H9 (cell line): ENCODE measurements at regions not wholly inside any gene's neighbourhood (a gene's known extent, or its start where the extent isn't known, plus 50 kb on each side); places are given as distances from the start of the nearest gene placed in this dataset.
"Not testable (repeated sequence)": the region's sequence is repeated elsewhere in the genome, so short reads cannot be mapped to it uniquely, and the experiment has no call there.

ENCODE experiments used
- DNase-seq: peaks from one replicate; pipeline ENCODE4 v3.0.0-alpha.2; 2017
- H2AFZ ChIP-seq: one replicate; pipeline ENCODE4 v1.6.1; 2013; ENCODE audit warnings: mild to moderate bottlenecking, low read length, control low read depth, moderate library complexity
- H2AK5ac ChIP-seq: 2 replicates; pipeline ENCODE4 v1.6.1; 2013; ENCODE audit warnings: low read length, control low read depth, mixed read lengths; ENCODE audit not compliant: insufficient read length
- H2BK120ac ChIP-seq: one replicate; pipeline ENCODE4 v1.6.1; 2013; ENCODE audit warnings: low read depth, mild to moderate bottlenecking, low read length, control low read depth, inconsistent platforms; ENCODE audit not compliant: poor library complexity, severe bottlenecking
- H2BK12ac ChIP-seq: 2 replicates; pipeline ENCODE4 v1.6.1; 2013; ENCODE audit warnings: low read length, control low read depth, mixed read lengths, low read depth; ENCODE audit not compliant: insufficient read length
- H2BK15ac ChIP-seq: 2 replicates; pipeline ENCODE4 v1.6.1; 2013; ENCODE audit warnings: low read depth, low read length, control low read depth
- H2BK20ac ChIP-seq: one replicate; pipeline ENCODE4 v1.6.1; 2013; ENCODE audit warnings: low read depth, mild to moderate bottlenecking, low read length, control low read depth, inconsistent platforms; ENCODE audit not compliant: poor library complexity, severe bottlenecking
- H2BK5ac ChIP-seq: 2 replicates; pipeline ENCODE4 v1.6.1; 2013; ENCODE audit warnings: low read length, control low read depth, mixed read lengths; ENCODE audit not compliant: insufficient read length
- H3K14ac ChIP-seq: 2 replicates; pipeline ENCODE4 v1.6.1; 2013; ENCODE audit warnings: low read length, control low read depth; ENCODE audit not compliant: insufficient read depth
- H3K18ac ChIP-seq: 2 replicates; pipeline ENCODE4 v1.6.1; 2013; ENCODE audit warnings: low read depth, mild to moderate bottlenecking, mixed read lengths, low read length, control low read depth; ENCODE audit not compliant: insufficient read length
- H3K23ac ChIP-seq: 2 replicates; pipeline ENCODE4 v1.6.1; 2013; ENCODE audit warnings: low read length, control low read depth, mixed read lengths, low read depth; ENCODE audit not compliant: insufficient read length
- H3K23me2 ChIP-seq: 2 replicates; pipeline ENCODE4 v1.6.1; 2013; ENCODE audit warnings: low read depth, mild to moderate bottlenecking, mixed read lengths, low read length, control low read depth; ENCODE audit not compliant: insufficient read length, poor library complexity, severe bottlenecking
- H3K27ac ChIP-seq: 2 replicates; pipeline ENCODE4 v1.5.1; 2013; ENCODE audit warnings: low read length, control low read depth, mixed read lengths, low read depth; ENCODE audit not compliant: insufficient read length
- H3K27me3 ChIP-seq: 2 replicates; pipeline ENCODE4 v1.6.1; 2013; ENCODE audit warnings: low read length, control low read depth, inconsistent platforms; ENCODE audit not compliant: insufficient read depth
- H3K4ac ChIP-seq: 2 replicates; pipeline ENCODE4 v1.6.1; 2013; ENCODE audit warnings: low read depth, mild to moderate bottlenecking, control low read depth, inconsistent platforms, low read length, moderate library complexity
- H3K4me1 ChIP-seq: 2 replicates; pipeline ENCODE4 v1.6.1; 2013; ENCODE audit warnings: low read length, control low read depth, inconsistent platforms; ENCODE audit not compliant: insufficient read depth
- H3K4me2 ChIP-seq: 2 replicates; pipeline ENCODE4 v1.6.1; 2013; ENCODE audit warnings: low read length, control low read depth, mixed read lengths; ENCODE audit not compliant: insufficient read length, insufficient read depth
- H3K56ac ChIP-seq: 2 replicates; pipeline ENCODE4 v1.6.1; 2013; ENCODE audit warnings: low read depth, mild to moderate bottlenecking, mixed read lengths, low read length, control low read depth; ENCODE audit not compliant: insufficient read length
- H3K79me1 ChIP-seq: 2 replicates; pipeline ENCODE4 v1.6.1; 2013; ENCODE audit warnings: low read depth, mild to moderate bottlenecking, moderate library complexity, low read length, control low read depth, inconsistent platforms; ENCODE audit not compliant: insufficient read depth, poor library complexity, severe bottlenecking
- H3K79me2 ChIP-seq: 2 replicates; pipeline ENCODE4 v1.6.1; 2013; ENCODE audit warnings: low read length, control low read depth, inconsistent platforms; ENCODE audit not compliant: insufficient read depth
- H3K9ac ChIP-seq: 2 replicates; pipeline ENCODE4 v1.6.1; 2013; ENCODE audit warnings: low read length, control low read depth, mixed read lengths; ENCODE audit not compliant: insufficient read length; ENCODE audit errors: extremely low read depth
- H3K9me3 ChIP-seq: one replicate; pipeline ENCODE4 v1.6.1; 2013; ENCODE audit warnings: low read depth, low read length, inconsistent platforms; ENCODE audit not compliant: control insufficient read depth
- H3T11ph ChIP-seq: one replicate; pipeline ENCODE4 v1.6.1; 2013; ENCODE audit warnings: mild to moderate bottlenecking, low read length, control low read depth, inconsistent platforms
- H4K20me1 ChIP-seq: one replicate; pipeline ENCODE4 v1.6.1; 2013; ENCODE audit not compliant: control insufficient read depth, insufficient read length, insufficient read depth
- H4K5ac ChIP-seq: 2 replicates; pipeline ENCODE4 v1.6.1; 2013; ENCODE audit warnings: low read depth, mild to moderate bottlenecking, mixed read lengths, low read length, control low read depth; ENCODE audit not compliant: insufficient read length
- H4K8ac ChIP-seq: replicated peaks from 2 replicates; pipeline ENCODE4 v1.6.1; 2013; ENCODE audit warnings: low read length, control low read depth, mixed read lengths, low read depth; ENCODE audit not compliant: insufficient read length
- H4K91ac ChIP-seq: 2 replicates; pipeline ENCODE4 v1.6.1; 2013; ENCODE audit warnings: low read depth, mild to moderate bottlenecking, moderate library complexity, mixed read lengths, low read length, control low read depth; ENCODE audit not compliant: insufficient read length
- H3K27ac Mint-ChIP-seq, 3 experiments: 2 replicates in 2 of 3; 3 replicates in 1 of 3; pipeline ENCODE4 v1.8.0; 2020 to 2021; ENCODE audit warnings: mixed read lengths in 3 of 3, mild to moderate bottlenecking in 1 of 3, moderate library complexity in 1 of 3
- H3K27me3 Mint-ChIP-seq: 2 replicates; pipeline ENCODE4 v1.8.0; 2021; ENCODE audit warnings: low read depth, mild to moderate bottlenecking, moderate library complexity, mixed read lengths
- H3K36me3 Mint-ChIP-seq, 3 experiments: 2 replicates in 2 of 3; 3 replicates in 1 of 3; pipeline ENCODE4 v1.8.0; 2020 to 2021; ENCODE audit warnings: low read depth in 3 of 3, mixed read lengths in 3 of 3; ENCODE audit not compliant: insufficient read depth in 1 of 3
- H3K4me1 Mint-ChIP-seq, 2 experiments: 2 replicates each; pipeline ENCODE4 v1.8.0; 2020; ENCODE audit warnings: mixed read lengths in 2 of 2
- H3K4me3 Mint-ChIP-seq, 2 experiments: 2 replicates in 1 of 2; 3 replicates in 1 of 2; pipeline ENCODE4 v1.8.0; 2020 to 2021; ENCODE audit warnings: mild to moderate bottlenecking in 2 of 2, mixed read lengths in 2 of 2, moderate library complexity in 1 of 2
- H3K9me3 Mint-ChIP-seq, 2 experiments: 2 replicates in 1 of 2; 3 replicates in 1 of 2; pipeline ENCODE4 v1.8.0; 2020; ENCODE audit warnings: mild to moderate bottlenecking in 2 of 2, mixed read lengths in 2 of 2, moderate library complexity in 1 of 2
- CTCF ChIP-seq: fragments of 200-600 bp; sonication (generic); conservative IDR thresholded peaks from 3 replicates; pipeline ENCODE4 v1.8.0; 2021; ENCODE audit warnings: antibody characterized with exemption, mild to moderate bottlenecking
- WGBS: extraction: QIAGEN DNeasy Blood & Tissue Kit; methylation state at CpG from one replicate; pipeline ENCODE4 v1.1.7; 2013; ENCODE audit warnings: missing lambda C conversion rate, low lambda C conversion rate, mixed read lengths; ENCODE audit not compliant: insufficient read length; ENCODE audit errors: extremely low coverage; 5-methylcytosine and 5-hydroxymethylcytosine counted together

GRCh38 chr9:79089054-79089560 lies 482.7 kb upstream of the TLE4 start:
- Histone ChIP-seq H3K18ac (no peak overlapping the region), H3K9ac (no peak overlapping the region), H3T11ph (no peak overlapping the region), H2AK5ac (no peak overlapping the region), H2BK20ac (no peak overlapping the region), H3K9me3 (no peaks in the 10 kb centered on the region), H3K27ac (no peak overlapping the region), H4K5ac (no peak overlapping the region), H3K23me2 (no peaks in the 10 kb centered on the region), H3K14ac (no peak overlapping the region), H2BK15ac (no peak overlapping the region), H3K4ac (no peak overlapping the region), H3K4me1 (no peaks in the 10 kb centered on the region), H2AFZ (no peak overlapping the region), H3K23ac (no peak overlapping the region), H2BK120ac (no peak overlapping the region), H3K4me2 (no peak overlapping the region), H3K56ac (no peak overlapping the region), H3K27me3 (no peaks in the 10 kb centered on the region), H3K79me1 (no peaks in the 10 kb centered on the region), H2BK5ac (no peak overlapping the region), H3K79me2 (no peaks in the 10 kb centered on the region), H4K20me1 (no peaks in the 10 kb centered on the region), H2BK12ac (no peak overlapping the region), H4K8ac (no peak overlapping the region), H4K91ac (no peak overlapping the region)
- DNase-seq, result no peak
- no peak overlapping the region for H3K27ac Mint-ChIP-seq
- no peaks in the 10 kb centered on the region for H3K27me3 Mint-ChIP-seq
- TF ChIP-seq CTCF, result no peak
- H3K4me1 Mint-ChIP-seq, result peaks cover 0 to 4% of the 10 kb centered on the region in 2 experiments; a peak in 1 of 4 replicates
- no peak overlapping the region for H3K4me3 Mint-ChIP-seq
- peaks cover 10 to 23% (median 14%) of the 10 kb centered on the region in 3 experiments for H3K36me3 Mint-ChIP-seq
- peaks cover 16 to 27% of the 10 kb centered on the region in 2 experiments for H3K9me3 Mint-ChIP-seq

- Mint-ChIP-seq H3K36me3 (peaks cover 10 to 23% (median 14%) of the 10 kb centered on the region in 3 experiments), H3K9me3 (peaks cover 16 to 27% of the 10 kb centered on the region in 2 experiments)
- H3T11ph ChIP-seq, H3K27ac Mint-ChIP-seq, H2AK5ac ChIP-seq, H3K4ac ChIP-seq, H3K4me1 ChIP-seq, H3K56ac ChIP-seq, H3K9me3 ChIP-seq, H2BK12ac ChIP-seq, H4K91ac ChIP-seq, H4K5ac ChIP-seq, H4K8ac ChIP-seq, H2BK15ac ChIP-seq, H4K20me1 ChIP-seq, H3K27me3 Mint-ChIP-seq, H2BK20ac ChIP-seq, H3K4me3 Mint-ChIP-seq, H3K23ac ChIP-seq, H3K27me3 ChIP-seq, H3K14ac ChIP-seq, H3K18ac ChIP-seq, H3K79me1 ChIP-seq, H3K79me2 ChIP-seq, H2BK5ac ChIP-seq, H2AFZ ChIP-seq, H3K9ac ChIP-seq, H3K4me1 Mint-ChIP-seq, H3K23me2 ChIP-seq, H2BK120ac ChIP-seq, H3K27ac ChIP-seq, H3K4me2 ChIP-seq, DNase-seq: not testable (repeated sequence)
- WGBS, result no CpG with 5 or more reads among the region's 2 CpGs
These were observed 481.9 kb upstream of the TLE4 start for GRCh38 chr9:79089851-79090250.
